ENCODE measurements at regions not wholly inside any gene's neighbourhood (a gene's known extent, or its start where the extent isn't known, plus 50 kb on each side); places are given as distances from the start of the nearest gene placed in this dataset.
"Not testable (repeated sequence)": the region's sequence is repeated elsewhere in the genome, so short reads cannot be mapped to it uniquely, and the experiment has no call there.

DNA sequence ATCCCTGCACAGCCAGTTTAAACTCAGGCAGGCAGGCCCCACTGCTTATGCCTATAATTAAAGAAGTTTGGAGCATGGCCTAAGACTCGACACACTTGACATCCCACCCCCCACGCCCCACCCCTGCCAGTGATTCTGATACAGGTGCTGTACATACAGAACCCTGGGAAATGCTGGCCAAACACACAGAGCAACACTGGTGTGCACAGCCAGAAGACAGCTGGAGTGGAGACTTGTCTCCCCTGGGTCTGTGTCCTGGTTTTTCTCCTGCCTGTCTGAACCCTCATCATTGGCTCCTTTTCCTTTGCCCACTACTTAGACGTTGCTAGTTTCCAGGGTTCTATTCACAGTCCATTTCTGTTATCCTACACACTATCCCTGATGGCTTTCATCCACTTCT lies 76.8 kb downstream of the DLEU7 start:
- no peak for TF ChIP-seq EZH2 (IDR thresholded peaks at IDR 0.05; ENCODE audit: borderline replicate concordance, low read depth, low read length, poor library complexity, severe bottlenecking)
- TF ChIP-seq, protein P1, sequence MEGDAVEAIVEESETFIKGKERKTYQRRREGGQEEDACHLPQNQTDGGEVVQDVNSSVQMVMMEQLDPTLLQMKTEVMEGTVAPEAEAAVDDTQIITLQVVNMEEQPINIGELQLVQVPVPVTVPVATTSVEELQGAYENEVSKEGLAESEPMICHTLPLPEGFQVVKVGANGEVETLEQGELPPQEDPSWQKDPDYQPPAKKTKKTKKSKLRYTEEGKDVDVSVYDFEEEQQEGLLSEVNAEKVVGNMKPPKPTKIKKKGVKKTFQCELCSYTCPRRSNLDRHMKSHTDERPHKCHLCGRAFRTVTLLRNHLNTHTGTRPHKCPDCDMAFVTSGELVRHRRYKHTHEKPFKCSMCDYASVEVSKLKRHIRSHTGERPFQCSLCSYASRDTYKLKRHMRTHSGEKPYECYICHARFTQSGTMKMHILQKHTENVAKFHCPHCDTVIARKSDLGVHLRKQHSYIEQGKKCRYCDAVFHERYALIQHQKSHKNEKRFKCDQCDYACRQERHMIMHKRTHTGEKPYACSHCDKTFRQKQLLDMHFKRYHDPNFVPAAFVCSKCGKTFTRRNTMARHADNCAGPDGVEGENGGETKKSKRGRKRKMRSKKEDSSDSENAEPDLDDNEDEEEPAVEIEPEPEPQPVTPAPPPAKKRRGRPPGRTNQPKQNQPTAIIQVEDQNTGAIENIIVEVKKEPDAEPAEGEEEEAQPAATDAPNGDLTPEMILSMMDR (conservative IDR thresholded peaks at IDR 0.05; ENCODE audit: low read depth, low read length) = no peak
- ChIA-PET CTCF (no interaction called here), POLR2A (ENCODE audit: low non-redundant PET) (no interaction called here)
- Histone ChIP-seq H3K36me3 (ENCODE audit: insufficient read depth, low read length, poor library complexity, severe bottlenecking) (no peaks in the 10 kb centered on the region), H3K4me3 (ENCODE audit: low read depth, low read length, poor library complexity, severe bottlenecking) (no peak overlapping the region), H3K4me1 (ENCODE audit: insufficient read depth, low read length, poor library complexity, severe bottlenecking) (no peaks in the 10 kb centered on the region), H3K27me3 (replicated peaks; ENCODE audit: insufficient read depth, low read depth, low read length, poor library complexity) (no peaks in the 10 kb centered on the region), H3K9me3 (ENCODE audit: low read depth, low read length, poor library complexity, severe bottlenecking) (no peaks in the 10 kb centered on the region), H3K27ac (ENCODE audit: low read depth, low read length, poor library complexity, severe bottlenecking) (no peak overlapping the region)
- no peak for DNase-seq (ENCODE audit: low spot score)
- intact Hi-C loops (cut with micrococcal nuclease; ENCODE audit: unreplicated experiment) = no loop called here
- no TSS peak for BruUV-seq (replicated peaks)

DNA sequence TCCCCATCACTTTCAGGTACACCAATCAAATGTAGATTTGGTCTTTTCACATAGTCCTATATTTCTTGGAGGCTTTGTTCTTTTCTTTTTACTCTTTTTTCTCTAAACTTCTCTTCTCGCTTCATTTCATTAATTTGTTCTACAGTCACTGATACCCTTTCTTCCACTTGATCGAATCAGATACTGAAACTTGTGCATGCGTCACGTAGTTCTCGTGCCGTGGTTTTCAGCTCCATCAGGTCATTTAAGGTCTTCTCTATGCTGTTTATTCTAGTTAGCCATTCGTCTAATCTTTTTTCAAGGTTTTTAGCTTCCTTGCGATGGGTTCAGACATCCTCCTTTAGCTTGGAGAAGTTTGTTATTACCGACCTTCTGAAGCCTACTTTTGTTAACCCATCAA lies 70.6 kb downstream of the DLEU7 start:
- BruUV-seq (replicated peaks); H3K27me3 ChIP-seq (replicated peaks; ENCODE audit: insufficient read depth, low read depth, low read length, poor library complexity); DNase-seq (ENCODE audit: low spot score); H3K4me1 ChIP-seq (ENCODE audit: insufficient read depth, low read length, poor library complexity, severe bottlenecking); CTCF ChIA-PET; H3K27ac ChIP-seq (ENCODE audit: low read depth, low read length, poor library complexity, severe bottlenecking); POLR2A ChIA-PET (ENCODE audit: low non-redundant PET); intact Hi-C loops (cut with micrococcal nuclease; ENCODE audit: unreplicated experiment); H3K36me3 ChIP-seq (ENCODE audit: insufficient read depth, low read length, poor library complexity, severe bottlenecking); H3K4me3 ChIP-seq (ENCODE audit: low read depth, low read length, poor library complexity, severe bottlenecking): not testable (repeated sequence)
- H3K9me3 ChIP-seq (ENCODE audit: low read depth, low read length, poor library complexity, severe bottlenecking) = peaks cover 11% of the 10 kb centered on the region
